Astrocyte (in vitro differentiated cells and primary cell): ENCODE measurements at regions not wholly inside any gene's neighbourhood (a gene's known extent, or its start where the extent isn't known, plus 50 kb on each side); places are given as distances from the start of the nearest gene placed in this dataset.

ENCODE experiments used
- DNase-seq: peaks from one replicate; pipeline ENCODE4 v3.0.0-alpha.2; 2010; ENCODE audit warnings: low read depth
- FAIRE-seq: peaks from 2 replicates; lab custom pipeline; 2011; peaks lifted over from hg19 to GRCh38; lab: Jason Lieb, UNC
- H2AFZ ChIP-seq: 2 replicates; pipeline ENCODE4 v1.6.0; 2012; ENCODE audit warnings: low read depth, low read length, inconsistent platforms
- H3K27ac ChIP-seq: 2 replicates; pipeline ENCODE4 v1.5.1; 2011; ENCODE audit warnings: low read depth, low read length, inconsistent platforms
- H3K27me3 ChIP-seq: 2 replicates; pipeline ENCODE4 v1.6.0; 2011; ENCODE audit warnings: low read length, inconsistent platforms; ENCODE audit not compliant: insufficient read depth
- H3K36me3 ChIP-seq: 2 replicates; pipeline ENCODE4 v1.5.1; 2011; ENCODE audit warnings: low read length, inconsistent platforms; ENCODE audit not compliant: insufficient read depth
- H3K4me1 ChIP-seq: 2 replicates; pipeline ENCODE4 v1.5.1; 2011; ENCODE audit warnings: low read length, inconsistent platforms; ENCODE audit not compliant: insufficient read depth
- H3K4me2 ChIP-seq: 2 replicates; pipeline ENCODE4 v1.6.0; 2012; ENCODE audit warnings: low read length, inconsistent platforms
- H3K4me3 ChIP-seq: 2 replicates; pipeline ENCODE4 v1.5.1; 2011; ENCODE audit warnings: low read depth, mild to moderate bottlenecking, low read length, inconsistent platforms; ENCODE audit not compliant: insufficient read depth
- H3K79me2 ChIP-seq: 2 replicates; pipeline ENCODE4 v1.6.0; 2012; ENCODE audit warnings: mild to moderate bottlenecking, low read length, inconsistent platforms; ENCODE audit not compliant: insufficient read depth
- H3K9ac ChIP-seq: 2 replicates; pipeline ENCODE4 v1.6.0; 2012; ENCODE audit warnings: mild to moderate bottlenecking, low read length, inconsistent platforms
- H3K9me3 ChIP-seq: 2 replicates; pipeline ENCODE4 v1.5.1; 2012; ENCODE audit warnings: low read depth, mild to moderate bottlenecking, low read length, inconsistent platforms; ENCODE audit not compliant: insufficient read depth
- H4K20me1 ChIP-seq: 2 replicates; pipeline ENCODE4 v1.6.0; 2012; ENCODE audit warnings: low read length, inconsistent platforms; ENCODE audit not compliant: insufficient read depth
- H3K27ac Mint-ChIP-seq: one replicate; pipeline ENCODE4 v1.8.0; 2021; ENCODE audit warnings: mild to moderate bottlenecking, mixed read lengths; ENCODE audit not compliant: unreplicated experiment
- H3K27me3 Mint-ChIP-seq: one replicate; pipeline ENCODE4 v1.8.0; 2021; ENCODE audit warnings: low read depth, mixed read lengths; ENCODE audit not compliant: unreplicated experiment
- H3K36me3 Mint-ChIP-seq: one replicate; pipeline ENCODE4 v1.8.0; 2021; ENCODE audit warnings: low read depth, mixed read lengths; ENCODE audit not compliant: unreplicated experiment
- H3K4me1 Mint-ChIP-seq: one replicate; pipeline ENCODE4 v1.8.0; 2021; ENCODE audit warnings: low read depth, mixed read lengths; ENCODE audit not compliant: unreplicated experiment
- H3K4me3 Mint-ChIP-seq: one replicate; pipeline ENCODE4 v1.8.0; 2021; ENCODE audit warnings: mild to moderate bottlenecking, moderate library complexity, mixed read lengths; ENCODE audit not compliant: unreplicated experiment
- H3K9me3 Mint-ChIP-seq: one replicate; pipeline ENCODE4 v1.8.0; 2021; ENCODE audit warnings: mild to moderate bottlenecking, mixed read lengths; ENCODE audit not compliant: unreplicated experiment
- EZH2 ChIP-seq: IDR thresholded peaks from 2 replicates; pipeline ENCODE4 v1.6.1; 2012; ENCODE audit warnings: mild to moderate bottlenecking, low read length, inconsistent platforms; ENCODE audit not compliant: insufficient read depth
- TF ChIP-seq, protein P1 (sequence below): IDR thresholded peaks from 2 replicates; pipeline ENCODE4 v1.5.1; 2011; ENCODE audit warnings: low read depth, mild to moderate bottlenecking, inconsistent platforms, low read length, moderate library complexity; ENCODE audit not compliant: insufficient read depth

DNA sequence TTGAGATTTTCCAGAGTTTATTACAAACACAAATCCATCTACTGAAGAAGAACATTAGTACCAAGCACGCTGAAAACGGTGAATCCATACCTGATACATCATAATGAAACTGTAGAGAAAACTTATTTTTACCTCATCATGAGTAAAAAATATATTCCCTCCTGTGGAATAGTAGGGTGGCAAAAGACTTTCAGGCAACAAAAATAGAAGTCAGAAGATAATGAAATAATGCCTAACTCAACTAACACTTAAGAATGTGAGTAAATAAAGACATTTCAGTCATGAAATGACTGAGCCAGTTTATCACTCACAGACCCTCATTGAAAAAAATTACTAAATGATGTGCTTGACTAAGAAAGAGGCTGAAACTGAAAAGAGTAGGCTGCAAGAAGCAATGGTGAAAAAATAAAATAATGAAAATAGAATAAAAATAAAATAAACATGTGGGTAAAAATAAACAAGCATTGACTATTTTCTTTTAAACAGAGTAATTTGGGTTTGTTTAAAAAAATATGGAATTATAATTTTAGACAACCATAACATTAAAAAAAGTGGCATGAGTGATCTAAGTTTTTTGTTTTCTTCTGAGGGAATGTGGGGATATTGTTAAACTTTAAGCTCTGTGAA lies 148.6 kb downstream of the ASCL1 start:
- Mint-ChIP-seq H3K36me3 (no peaks in the 10 kb centered on the region), H3K27me3 (peaks cover 3% of the 10 kb centered on the region), H3K4me3 (no peak overlapping the region), H3K9me3 (peaks cover 2% of the 10 kb centered on the region), H3K4me1 (no peaks in the 10 kb centered on the region), H3K27ac (no peak overlapping the region)
- TF ChIP-seq EZH2: no peak
- TF ChIP-seq, protein P1, sequence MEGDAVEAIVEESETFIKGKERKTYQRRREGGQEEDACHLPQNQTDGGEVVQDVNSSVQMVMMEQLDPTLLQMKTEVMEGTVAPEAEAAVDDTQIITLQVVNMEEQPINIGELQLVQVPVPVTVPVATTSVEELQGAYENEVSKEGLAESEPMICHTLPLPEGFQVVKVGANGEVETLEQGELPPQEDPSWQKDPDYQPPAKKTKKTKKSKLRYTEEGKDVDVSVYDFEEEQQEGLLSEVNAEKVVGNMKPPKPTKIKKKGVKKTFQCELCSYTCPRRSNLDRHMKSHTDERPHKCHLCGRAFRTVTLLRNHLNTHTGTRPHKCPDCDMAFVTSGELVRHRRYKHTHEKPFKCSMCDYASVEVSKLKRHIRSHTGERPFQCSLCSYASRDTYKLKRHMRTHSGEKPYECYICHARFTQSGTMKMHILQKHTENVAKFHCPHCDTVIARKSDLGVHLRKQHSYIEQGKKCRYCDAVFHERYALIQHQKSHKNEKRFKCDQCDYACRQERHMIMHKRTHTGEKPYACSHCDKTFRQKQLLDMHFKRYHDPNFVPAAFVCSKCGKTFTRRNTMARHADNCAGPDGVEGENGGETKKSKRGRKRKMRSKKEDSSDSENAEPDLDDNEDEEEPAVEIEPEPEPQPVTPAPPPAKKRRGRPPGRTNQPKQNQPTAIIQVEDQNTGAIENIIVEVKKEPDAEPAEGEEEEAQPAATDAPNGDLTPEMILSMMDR: no peak
- FAIRE-seq (no peak), DNase-seq (no peak)
- no peak overlapping the region for H3K9ac ChIP-seq
- no peak overlapping the region for H3K4me2 ChIP-seq
- H3K4me1 ChIP-seq: no peaks in the 10 kb centered on the region
- no peak overlapping the region for H3K4me3 ChIP-seq
- H3K27me3 ChIP-seq: no peaks in the 10 kb centered on the region
- no peaks in the 10 kb centered on the region for H3K79me2 ChIP-seq
- H3K27ac ChIP-seq: no peak overlapping the region
- H3K9me3 ChIP-seq: peaks cover 4% of the 10 kb centered on the region
- H4K20me1 ChIP-seq: no peaks in the 10 kb centered on the region
- H3K36me3 ChIP-seq: no peaks in the 10 kb centered on the region
- H2AFZ ChIP-seq: no peak overlapping the region

DNA sequence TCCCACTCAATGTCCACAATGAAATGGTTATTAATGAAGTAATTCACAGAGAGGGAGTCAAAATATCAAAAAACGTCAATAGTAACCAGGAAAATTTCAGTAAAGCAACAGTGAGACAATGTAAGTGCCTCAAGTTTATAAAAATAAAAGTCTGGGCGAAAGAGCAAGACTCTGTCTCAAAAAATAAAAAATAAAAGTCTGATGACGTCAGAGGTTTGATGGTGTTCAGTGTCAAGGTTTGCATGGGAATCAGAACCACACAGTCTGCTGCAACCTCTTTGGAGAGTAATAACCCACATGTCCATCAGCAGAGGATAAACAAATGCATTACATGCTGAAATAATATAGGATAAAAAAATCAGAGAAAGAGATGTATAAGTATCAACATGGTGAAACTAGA lies 152.4 kb downstream of the ASCL1 start:
- no peak overlapping the region for H3K27ac Mint-ChIP-seq
- H3K36me3 Mint-ChIP-seq: no peaks in the 10 kb centered on the region

More for the DNA sequence above, 152.4 kb downstream of the ASCL1 start:
- no peaks in the 10 kb centered on the region for H3K9me3 Mint-ChIP-seq
- FAIRE-seq (no peak), DNase-seq (no peak)
- Histone ChIP-seq H3K9me3 (no peaks in the 10 kb centered on the region), H3K4me2 (no peak overlapping the region), H3K27me3 (no peaks in the 10 kb centered on the region), H3K4me3 (no peak overlapping the region), H3K36me3 (no peaks in the 10 kb centered on the region), H3K27ac (no peak overlapping the region), H4K20me1 (no peaks in the 10 kb centered on the region), H2AFZ (no peak overlapping the region), H3K79me2 (no peaks in the 10 kb centered on the region), H3K9ac (no peak overlapping the region), H3K4me1 (no peaks in the 10 kb centered on the region)
- no peaks in the 10 kb centered on the region for H3K27me3 Mint-ChIP-seq
- TF ChIP-seq, protein P1: no peak
- TF ChIP-seq EZH2: no peak
- no peak overlapping the region for H3K4me3 Mint-ChIP-seq
- no peaks in the 10 kb centered on the region for H3K4me1 Mint-ChIP-seq
